SIG-M5 treated with dmso at 0.1 percent for 504 hours (cell line): ENCODE measurements at regions not wholly inside any gene's neighbourhood (a gene's known extent, or its start where the extent isn't known, plus 50 kb on each side); places are given as distances from the start of the nearest gene placed in this dataset.

Experiments
- DNase-seq: peaks from one replicate; lab custom pipeline; 2025; ENCODE audit not compliant: unreplicated experiment; lab: John Stamatoyannopoulos, UW

GRCh38 chr4:130257271-130257670 lies 1161.3 kb downstream of the C4orf33 start:
- no peak for DNase-seq

- no peak for DNase-seq
Measured at GRCh38 chr4:130266814-130267213, 1170.9 kb downstream of the C4orf33 start.

- no peak for DNase-seq
Measured at GRCh38 chr4:130288576-130288975, 1192.6 kb downstream of the C4orf33 start.

GRCh38 chr4:130293692-130294091 lies 1197.7 kb downstream of the C4orf33 start:
- DNase-seq, result no peak

GRCh38 chr4:130296448-130296847 lies 1200.5 kb downstream of the C4orf33 start:
- DNase-seq, result peak; percentile 17

GRCh38 chr4:130306566-130306965 lies 1210.6 kb downstream of the C4orf33 start:
- no peak for DNase-seq

- no peak for DNase-seq
Measured at GRCh38 chr4:130309221-130309620, 1213.3 kb downstream of the C4orf33 start.

- DNase-seq, result no peak
Measured at GRCh38 chr4:130322439-130322838, 1226.5 kb downstream of the C4orf33 start.

- DNase-seq, result no peak
Measured at GRCh38 chr4:130329036-130329435, 1233.1 kb downstream of the C4orf33 start.

GRCh38 chr4:130333241-130333759 lies 1237.3 kb downstream of the C4orf33 start:
- no peak for DNase-seq

GRCh38 chr4:130335417-130336194 lies 1239.7 kb downstream of the C4orf33 start:
- no peak for DNase-seq

GRCh38 chr4:130336585-130337217 lies 1240.7 kb downstream of the C4orf33 start:
- peak; percentile 42 for DNase-seq

GRCh38 chr4:130338851-130339250 lies 1242.9 kb downstream of the C4orf33 start:
- DNase-seq, result no peak

GRCh38 chr4:130349745-130350144 lies 1253.8 kb downstream of the C4orf33 start:
- DNase-seq, result no peak

- DNase-seq, result no peak
Measured at GRCh38 chr4:130356873-130357272, 1260.9 kb downstream of the C4orf33 start.

GRCh38 chr4:130359542-130359941 lies 1263.6 kb downstream of the C4orf33 start:
- no peak for DNase-seq

GRCh38 chr4:130361616-130362015 lies 1265.7 kb downstream of the C4orf33 start:
- no peak for DNase-seq

GRCh38 chr4:130368668-130369067 lies 1272.7 kb downstream of the C4orf33 start:
- no peak for DNase-seq

- no peak for DNase-seq
Measured at GRCh38 chr4:130393231-130393630, 1297.3 kb downstream of the C4orf33 start.

GRCh38 chr4:130393642-130394041 lies 1297.7 kb downstream of the C4orf33 start:
- no peak for DNase-seq

GRCh38 chr4:130395871-130396270 lies 1299.9 kb downstream of the C4orf33 start:
- DNase-seq, result no peak

GRCh38 chr4:130403221-130403620 lies 1307.3 kb downstream of the C4orf33 start:
- DNase-seq, result no peak
